AG10803 (cell line): ENCODE measurements at regions not wholly inside any gene's neighbourhood (a gene's known extent, or its start where the extent isn't known, plus 50 kb on each side); places are given as distances from the start of the nearest gene placed in this dataset.
"Not testable (repeated sequence)": the region's sequence is repeated elsewhere in the genome, so short reads cannot be mapped to it uniquely, and the experiment has no call there.

ENCODE experiments used
- DNase-seq: peaks from one replicate; pipeline ENCODE4 v3.0.0; 2010; ENCODE audit warnings: low read depth
- H3K4me3 ChIP-seq: 2 replicates; pipeline ENCODE4 v1.5.1; 2011; ENCODE audit warnings: mild to moderate bottlenecking, low read length, control low read depth
- TF ChIP-seq, protein P1 (sequence below): conservative IDR thresholded peaks from 2 replicates; pipeline ENCODE4 v1.5.1; 2011; ENCODE audit warnings: mild to moderate bottlenecking, low read length, control low read depth, inconsistent platforms

DNA sequence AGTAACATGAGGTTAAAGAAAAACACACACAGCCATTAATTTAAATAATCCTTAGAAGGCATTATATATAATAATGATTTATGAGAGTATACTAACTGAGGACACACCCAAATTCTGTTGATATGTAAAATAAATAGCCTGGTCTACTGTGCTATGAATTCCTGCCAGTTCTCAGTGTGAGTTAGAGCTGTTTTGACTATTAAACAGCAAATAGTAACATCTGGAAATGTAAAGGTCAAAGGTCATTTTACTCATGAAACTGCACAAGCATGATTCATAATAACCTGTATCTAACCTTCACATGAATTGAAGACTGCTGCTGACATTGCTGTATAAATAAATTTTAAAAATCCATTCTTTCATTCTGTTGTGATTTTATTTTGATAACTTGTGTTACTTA is 966.7 kb downstream of the SLC6A15 start:
- TF ChIP-seq, protein P1, sequence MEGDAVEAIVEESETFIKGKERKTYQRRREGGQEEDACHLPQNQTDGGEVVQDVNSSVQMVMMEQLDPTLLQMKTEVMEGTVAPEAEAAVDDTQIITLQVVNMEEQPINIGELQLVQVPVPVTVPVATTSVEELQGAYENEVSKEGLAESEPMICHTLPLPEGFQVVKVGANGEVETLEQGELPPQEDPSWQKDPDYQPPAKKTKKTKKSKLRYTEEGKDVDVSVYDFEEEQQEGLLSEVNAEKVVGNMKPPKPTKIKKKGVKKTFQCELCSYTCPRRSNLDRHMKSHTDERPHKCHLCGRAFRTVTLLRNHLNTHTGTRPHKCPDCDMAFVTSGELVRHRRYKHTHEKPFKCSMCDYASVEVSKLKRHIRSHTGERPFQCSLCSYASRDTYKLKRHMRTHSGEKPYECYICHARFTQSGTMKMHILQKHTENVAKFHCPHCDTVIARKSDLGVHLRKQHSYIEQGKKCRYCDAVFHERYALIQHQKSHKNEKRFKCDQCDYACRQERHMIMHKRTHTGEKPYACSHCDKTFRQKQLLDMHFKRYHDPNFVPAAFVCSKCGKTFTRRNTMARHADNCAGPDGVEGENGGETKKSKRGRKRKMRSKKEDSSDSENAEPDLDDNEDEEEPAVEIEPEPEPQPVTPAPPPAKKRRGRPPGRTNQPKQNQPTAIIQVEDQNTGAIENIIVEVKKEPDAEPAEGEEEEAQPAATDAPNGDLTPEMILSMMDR = no peak
- H3K4me3 ChIP-seq = no peak overlapping the region
- DNase-seq = peak; percentile 53

DNA sequence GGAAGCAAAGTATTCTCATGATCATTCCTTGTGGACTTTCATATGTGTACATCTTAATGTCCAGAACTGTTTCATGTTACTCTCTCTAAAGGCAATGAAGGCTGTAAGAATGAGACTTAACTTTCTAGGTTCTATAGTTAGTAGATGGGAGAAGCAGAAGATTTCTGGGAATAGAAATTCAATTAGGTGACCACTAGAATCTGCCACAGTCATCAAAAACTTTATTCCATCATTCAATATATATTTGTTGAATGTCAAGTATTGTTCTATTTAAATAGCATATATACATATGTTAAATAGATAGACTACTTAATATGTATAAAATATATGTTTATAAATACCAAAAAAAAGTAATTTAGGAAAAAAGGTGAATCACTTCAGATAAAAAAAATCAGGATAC is 972.9 kb downstream of the SLC6A15 start:
- TF ChIP-seq, protein P1 = no peak
- DNase-seq = no peak
- H3K4me3 ChIP-seq = no peak overlapping the region

DNA sequence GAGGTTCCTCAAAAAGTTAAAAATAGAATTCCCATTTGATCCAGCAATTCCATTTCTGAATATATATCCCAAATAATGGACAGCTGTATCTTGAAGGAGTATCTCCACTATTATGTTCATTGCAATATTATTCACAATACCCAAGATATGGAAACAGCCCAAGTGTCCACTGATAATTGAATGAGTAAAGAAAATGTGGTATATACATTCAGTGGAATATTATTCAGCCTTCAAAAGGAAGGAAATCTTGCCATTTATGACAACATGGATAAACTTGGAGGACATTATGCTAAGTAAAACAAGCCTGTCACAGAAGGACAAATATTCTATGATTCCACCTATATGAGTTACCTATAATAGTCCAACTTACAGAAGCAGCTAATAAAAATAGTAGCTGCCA is 979.0 kb downstream of the SLC6A15 start:
- no peak overlapping the region for H3K4me3 ChIP-seq
- TF ChIP-seq, protein P1 = no peak
- no peak for DNase-seq

DNA sequence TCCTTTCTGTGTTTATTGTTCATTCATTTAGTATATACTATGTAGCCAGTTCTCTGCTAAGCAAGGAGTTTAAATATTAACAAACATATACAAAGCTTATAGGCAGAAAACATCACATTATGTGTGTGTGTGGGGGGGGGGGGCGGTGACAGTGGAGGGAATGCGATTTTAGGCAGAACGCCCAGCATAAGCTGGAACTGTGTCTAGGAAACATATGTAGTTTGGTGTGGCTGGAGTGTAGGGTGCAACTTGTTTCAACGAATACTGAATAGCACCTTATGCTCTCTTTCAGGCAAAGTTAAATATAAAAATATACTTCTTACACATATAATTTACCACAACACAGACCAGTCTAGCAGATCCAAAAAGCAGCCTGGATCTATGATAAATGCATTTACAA is 980.6 kb downstream of the SLC6A15 start:
- H3K4me3 ChIP-seq = no peak overlapping the region
- TF ChIP-seq, protein P1 = no peak
- DNase-seq = no peak

DNA sequence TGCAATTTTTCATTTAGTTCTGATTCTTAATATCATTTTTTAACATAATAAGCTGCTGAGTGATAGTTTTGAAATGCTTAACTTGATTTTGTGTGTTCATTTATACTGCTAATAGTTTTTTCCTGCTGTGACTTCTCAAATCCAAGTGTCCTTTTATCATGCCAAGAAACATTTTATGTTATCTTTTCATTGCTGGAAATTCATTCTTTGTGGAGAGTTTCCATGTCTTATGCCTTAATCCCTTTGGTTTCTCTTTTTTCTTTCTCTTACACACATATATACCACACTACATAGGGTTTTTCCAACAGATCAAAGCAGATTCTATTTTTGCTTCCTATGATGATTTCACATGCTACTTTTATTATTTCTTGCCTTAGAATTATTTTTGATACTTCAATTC is 981.1 kb downstream of the SLC6A15 start:
- TF ChIP-seq, protein P1 = no peak
- no peak for DNase-seq
- no peak overlapping the region for H3K4me3 ChIP-seq

DNA sequence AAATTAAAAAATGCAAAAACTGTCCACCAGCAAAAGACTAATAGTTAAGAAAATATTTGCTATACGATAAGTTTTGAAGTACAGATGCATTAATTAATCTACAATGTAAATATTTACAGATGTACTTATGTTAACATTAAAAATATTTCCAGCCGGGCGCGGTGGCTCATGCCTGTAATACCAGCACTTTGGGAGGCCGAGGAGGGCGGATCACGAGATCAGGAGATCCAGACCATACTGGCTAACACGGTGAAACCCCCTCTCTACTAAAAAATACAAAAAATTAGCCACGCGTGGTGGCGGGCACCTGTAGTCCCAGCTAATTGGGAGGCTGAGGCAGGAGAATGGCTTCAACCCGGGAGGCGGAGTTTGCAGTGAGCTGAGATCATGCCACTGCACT is 982.8 kb downstream of the SLC6A15 start:
- H3K4me3 ChIP-seq = not testable (repeated sequence)

DNA sequence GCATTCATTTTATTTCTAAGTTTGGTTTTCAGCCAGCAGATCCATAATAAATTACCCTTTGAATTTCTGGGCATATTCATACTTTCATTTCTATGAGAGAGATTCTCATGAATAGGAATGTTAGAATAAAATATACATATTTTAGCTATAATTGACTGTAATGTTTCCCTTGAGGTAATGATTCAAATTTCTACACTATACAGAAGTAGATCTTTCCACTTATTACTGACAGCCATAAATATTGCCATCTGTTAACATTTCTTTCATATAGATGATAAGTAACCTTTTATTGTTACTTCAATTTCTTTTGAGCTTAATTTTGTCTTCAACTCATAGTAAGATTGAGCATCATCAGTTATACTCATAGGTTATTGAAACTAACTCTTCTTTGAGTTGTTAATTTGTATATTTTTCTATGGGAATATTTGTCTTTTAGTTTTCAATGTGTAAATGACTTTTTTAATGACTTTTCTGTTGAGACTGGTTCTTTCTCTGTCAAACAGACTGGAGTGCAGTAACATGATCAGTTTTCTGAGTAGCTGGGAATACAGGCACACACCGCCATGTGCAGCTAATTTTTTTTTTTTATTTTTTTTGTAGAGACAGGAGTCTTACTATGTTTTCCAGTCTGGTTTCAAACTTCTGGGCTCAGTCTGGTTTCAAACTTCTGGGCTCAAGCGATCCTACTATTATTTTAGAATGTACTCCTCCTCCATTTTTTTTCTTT is 991.6 kb downstream of the SLC6A15 start:
- TF ChIP-seq, protein P1 = no peak
- no peak overlapping the region for H3K4me3 ChIP-seq

More for the DNA sequence above, 982.8 kb downstream of the SLC6A15 start:
- not testable (repeated sequence) for DNase-seq

More for the DNA sequence above, 991.6 kb downstream of the SLC6A15 start:
- no peak for DNase-seq
